GM18499 (cell line): ENCODE measurements at regions not wholly inside any gene's neighbourhood (a gene's known extent, or its start where the extent isn't known, plus 50 kb on each side); places are given as distances from the start of the nearest gene placed in this dataset.
A peak's percentile ranks its signal among the peaks of the same experiment; 100 is the strongest.
"Not testable (repeated sequence)": the region's sequence is repeated elsewhere in the genome, so short reads cannot be mapped to it uniquely, and the experiment has no call there.

Source experiments
- ATAC-seq: cut with Tn5 transposase; IDR thresholded peaks from one replicate; pipeline ENCODE4 v1.9.1; 2021; ENCODE audit warnings: moderate number of reproducible peaks; ENCODE audit not compliant: insufficient read depth, unreplicated experiment

DNA sequence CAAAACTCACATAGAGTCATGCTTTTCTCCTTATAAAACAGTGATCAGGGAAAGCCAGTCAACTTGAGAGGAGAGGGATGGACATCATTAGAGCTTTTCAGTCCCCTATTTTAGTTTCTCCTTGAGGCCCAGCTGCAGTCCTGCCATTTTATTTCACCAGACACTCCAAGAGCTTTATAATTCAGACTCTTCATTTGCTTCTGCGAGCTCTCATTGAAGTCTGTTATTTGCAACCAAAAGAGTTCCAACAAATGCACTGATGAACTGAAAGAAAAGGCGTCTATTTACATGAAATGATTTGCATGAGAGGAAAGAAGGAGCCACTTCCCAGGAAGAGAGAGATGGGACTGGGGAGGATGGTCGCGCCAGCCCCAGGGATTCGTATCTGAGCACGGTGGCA is 86.8 kb downstream of the NDUFA12 start:
- no peak for ATAC-seq

DNA sequence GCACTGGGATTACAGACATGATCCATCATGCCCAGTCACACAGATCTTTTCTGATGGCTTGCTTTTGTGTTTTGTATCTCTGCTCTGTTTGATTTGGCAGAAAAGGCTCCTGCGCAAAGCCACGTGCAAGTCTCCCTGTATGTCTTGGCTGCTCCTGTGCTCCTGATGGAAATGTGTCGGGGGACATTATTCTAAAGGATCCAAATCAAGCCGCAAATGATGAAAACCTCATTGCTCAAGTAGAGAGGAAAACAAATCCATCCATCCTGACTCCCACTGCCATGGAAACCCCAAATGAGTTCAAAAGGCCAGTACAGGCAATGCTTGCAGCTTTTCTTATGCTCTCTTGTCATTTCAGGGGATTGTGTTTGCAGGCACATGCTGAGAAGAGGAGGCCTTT is 93.8 kb downstream of the NDUFA12 start:
- ATAC-seq: no peak

DNA sequence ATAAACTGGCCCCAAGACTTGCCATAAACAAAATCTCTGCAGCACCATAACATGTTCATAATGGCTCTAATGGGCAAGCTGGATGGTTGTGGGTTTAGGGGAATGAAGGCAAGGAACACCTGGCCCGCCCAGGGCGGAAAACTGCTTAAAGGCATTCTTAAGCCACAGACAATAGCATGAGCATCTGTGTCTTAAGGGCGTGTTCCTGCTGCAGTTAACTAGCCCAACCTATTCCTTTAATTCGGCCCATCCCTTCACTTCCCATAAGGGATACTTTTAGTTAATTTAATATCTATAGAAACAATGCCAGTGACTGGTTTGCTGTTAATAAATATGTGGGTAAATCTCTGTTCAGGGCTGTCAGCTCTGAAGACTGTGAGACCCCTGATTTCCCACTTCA is 97.7 kb downstream of the NDUFA12 start:
- not testable (repeated sequence) for ATAC-seq

DNA sequence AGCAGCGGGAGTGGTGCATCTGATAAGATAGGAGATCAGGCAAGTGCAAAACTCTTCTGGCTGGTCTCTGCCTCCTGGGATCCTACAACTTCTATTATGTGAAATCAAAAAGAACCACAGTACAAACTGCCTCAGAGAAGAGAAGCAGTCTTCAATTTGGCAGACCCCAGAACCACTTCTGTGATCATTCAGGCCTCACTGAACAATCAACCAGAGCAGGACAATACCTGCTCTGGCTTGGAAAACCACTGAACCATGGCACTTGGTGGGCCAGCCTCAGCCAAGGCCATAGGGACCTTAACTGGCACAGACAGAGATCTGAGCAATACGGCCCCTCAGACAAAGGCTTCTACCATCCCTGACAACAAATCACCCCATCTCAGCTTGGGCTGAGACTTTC is 103.0 kb downstream of the NDUFA12 start:
- ATAC-seq: no peak

DNA sequence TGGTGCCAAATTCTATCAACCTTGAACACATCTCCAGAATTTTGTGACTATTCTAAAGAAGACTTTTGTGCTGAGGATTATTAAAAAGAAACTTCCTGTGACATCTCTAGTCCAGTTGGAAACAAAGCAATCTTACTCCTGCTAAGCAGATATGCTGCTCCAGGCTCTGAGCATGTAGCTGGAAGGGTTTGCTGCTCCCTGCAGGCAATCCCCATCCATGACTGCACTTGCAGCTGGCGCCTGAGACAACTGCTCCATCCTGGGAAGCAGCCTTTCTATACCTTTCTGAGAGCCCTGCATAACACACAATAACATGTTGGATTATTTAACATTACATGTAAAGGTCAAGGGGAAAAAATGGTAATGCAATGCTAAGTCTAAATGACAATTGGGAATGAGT is 105.1 kb downstream of the NDUFA12 start:
- ATAC-seq: no peak

GRCh38 chr12:94892544-94893267 is 110.8 kb downstream of the NDUFA12 start:
- ATAC-seq: no peak

GRCh38 chr12:94889445-94890210 is 113.9 kb downstream of the NDUFA12 start:
- no peak for ATAC-seq

DNA sequence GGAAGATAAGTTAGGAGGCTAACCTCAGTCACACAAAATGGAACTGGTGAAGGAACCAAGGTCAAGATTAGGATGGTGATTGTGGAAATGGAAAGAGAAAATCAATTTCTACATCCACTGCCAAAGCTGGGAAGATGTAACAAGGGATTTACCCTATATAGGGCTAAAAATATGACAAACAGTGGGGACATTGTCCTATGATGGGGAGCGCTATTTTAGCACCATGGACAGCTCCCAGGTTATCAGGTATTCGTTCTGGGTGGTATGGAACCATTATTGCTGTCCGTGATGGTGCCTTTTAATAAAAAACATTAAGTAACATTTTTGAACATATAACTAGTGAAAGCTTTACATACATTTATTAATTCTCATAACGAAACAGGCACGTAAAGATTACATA is 124.0 kb downstream of the NDUFA12 start:
- ATAC-seq: no peak

DNA sequence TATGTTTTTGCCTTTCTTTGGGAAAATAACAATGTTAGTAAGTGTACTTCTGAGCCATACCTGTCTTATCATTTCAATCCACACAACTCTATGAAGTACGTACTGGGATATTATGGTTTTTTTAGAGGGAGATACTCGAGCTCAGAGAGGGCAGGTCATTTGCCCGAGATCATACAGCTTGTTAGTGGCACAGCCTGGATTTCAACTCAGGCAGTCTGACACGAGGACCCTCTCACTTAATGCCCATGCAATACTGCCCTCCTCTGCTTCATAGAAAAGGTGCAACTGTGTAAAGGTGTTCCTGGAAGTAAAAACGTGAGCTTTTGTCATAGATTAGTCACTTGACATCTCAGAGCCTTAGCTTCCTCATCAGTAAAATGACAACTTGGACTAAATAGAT is 128.0 kb downstream of the NDUFA12 start:
- ATAC-seq: no peak

GRCh38 chr12:94874518-94875302 is 128.8 kb downstream of the NDUFA12 start:
- no peak for ATAC-seq

- ATAC-seq: peak; percentile 11
Measured at GRCh38 chr12:94873734-94874517, 129.6 kb downstream of the NDUFA12 start.

DNA sequence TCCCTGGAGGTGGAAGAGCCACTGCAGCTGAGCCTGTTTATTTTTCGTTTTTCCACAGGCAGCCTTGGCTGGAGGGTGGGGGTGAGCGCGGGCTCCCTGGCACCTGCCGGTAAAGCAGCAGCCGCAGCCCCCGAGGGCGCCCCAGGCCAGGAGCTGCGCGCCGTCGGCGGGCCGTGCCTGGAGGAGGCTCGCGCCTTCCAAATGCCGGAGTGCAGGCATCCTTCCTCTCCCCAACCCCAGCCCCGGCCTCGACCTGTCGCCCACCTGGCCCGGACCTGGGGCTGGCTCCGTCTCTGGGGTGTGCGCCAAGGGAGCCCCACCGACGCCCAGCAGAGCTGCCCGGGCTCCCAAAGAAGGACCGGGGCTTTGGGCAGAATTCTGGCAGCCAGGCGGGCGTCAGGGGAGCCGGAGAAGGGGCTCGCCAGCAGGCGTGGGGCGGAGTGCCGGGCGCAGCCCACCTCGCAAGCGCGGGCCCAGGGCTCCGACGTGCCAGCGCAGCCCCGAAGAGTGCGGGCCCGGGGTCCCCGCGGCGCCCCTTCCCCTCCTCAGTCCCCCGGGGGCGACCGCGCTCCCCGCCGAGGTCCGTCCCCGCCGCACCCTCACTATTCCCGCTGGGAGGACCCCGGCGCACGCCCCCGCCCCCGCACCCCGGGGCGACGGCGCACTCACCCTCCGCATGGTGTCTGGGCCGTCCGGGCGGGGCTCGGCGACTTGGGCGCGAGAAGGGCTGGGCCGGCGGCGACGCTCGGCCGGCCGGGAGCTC is 130.3 kb downstream of the NDUFA12 start:
- ATAC-seq: peak; percentile 36

- no peak for ATAC-seq
Measured at GRCh38 chr12:94872671-94872970, 130.9 kb downstream of the NDUFA12 start.

- ATAC-seq: no peak
Measured at GRCh38 chr12:94872007-94872653, 131.4 kb downstream of the NDUFA12 start.

DNA sequence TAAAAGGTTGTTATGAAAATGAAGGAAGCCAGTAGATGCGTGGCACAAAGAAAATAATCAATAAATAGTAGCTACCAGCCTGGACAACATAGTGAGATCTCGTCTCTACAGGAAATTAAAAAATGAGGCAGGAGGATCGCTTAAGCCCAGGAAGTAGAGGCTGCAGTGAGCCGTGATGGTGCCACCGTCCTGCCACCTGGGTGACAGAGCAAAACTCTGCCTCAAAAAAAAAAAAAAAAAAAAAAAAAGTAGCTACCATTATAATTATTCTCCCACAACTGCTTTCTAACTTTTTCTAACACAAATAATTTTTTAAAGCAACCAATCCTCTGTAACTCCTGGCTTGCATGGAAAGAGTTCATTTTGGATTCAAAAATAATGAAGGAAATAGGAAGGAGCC is 133.0 kb downstream of the NDUFA12 start:
- no peak for ATAC-seq

GRCh38 chr12:94868161-94868560 is 135.3 kb downstream of the NDUFA12 start:
- no peak for ATAC-seq

DNA sequence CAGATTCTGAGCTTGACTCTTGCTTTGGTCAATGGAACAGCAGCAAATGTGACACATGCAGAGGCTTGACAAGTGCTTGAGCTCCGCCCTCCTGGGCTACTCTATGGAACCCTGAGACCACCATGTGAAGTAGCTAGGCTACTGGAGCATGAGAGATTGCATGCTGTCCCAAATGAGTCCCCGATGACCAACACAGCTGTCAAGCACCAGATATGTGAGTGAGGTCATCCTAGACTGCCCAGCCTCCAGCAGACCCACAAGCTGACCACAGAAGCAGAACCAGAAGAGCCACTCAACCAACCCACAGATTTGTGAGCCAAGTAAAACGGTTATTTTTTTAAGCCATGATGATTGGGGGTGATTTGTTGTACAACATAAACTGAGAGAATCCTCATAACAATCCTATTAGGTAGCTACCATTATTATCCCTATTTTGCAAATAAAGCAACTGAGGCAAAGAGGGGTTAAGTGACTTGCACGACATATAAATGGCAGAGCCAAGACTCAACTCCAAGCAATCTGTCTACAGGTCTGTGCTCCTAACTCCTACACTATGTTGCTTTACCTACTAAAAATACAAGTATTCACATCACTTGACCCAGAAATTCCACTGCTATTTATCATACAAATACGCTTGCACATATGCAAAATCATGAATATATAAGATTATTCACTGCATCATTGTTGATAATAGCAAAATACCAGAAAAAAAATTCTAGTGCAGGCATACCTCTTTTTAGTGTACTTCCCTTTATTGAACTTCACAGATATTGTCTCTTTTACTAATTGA is 136.2 kb downstream of the NDUFA12 start:
- no peak for ATAC-seq

DNA sequence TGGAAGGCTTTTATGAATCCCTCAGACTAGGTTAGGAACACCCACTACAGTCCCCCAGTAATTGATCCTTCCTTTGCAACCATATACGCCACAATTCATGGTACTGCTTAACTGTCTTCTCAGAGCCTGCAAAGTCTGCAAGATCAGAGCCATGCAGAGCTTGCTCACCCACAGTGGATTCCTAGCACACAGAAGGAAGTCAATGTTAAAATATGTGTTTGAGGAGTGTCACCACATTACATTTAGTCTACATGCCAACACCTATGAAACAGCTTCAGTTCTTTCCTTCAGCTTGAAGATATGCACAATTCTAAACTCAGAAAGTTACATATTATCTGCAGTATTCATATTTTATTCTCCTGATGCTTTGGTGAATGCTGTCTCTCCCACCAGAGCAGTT is 138.5 kb downstream of the NDUFA12 start:
- no peak for ATAC-seq
